GM19328 (cell line): ENCODE measurements at regions not wholly inside any gene's neighbourhood (a gene's known extent, or its start where the extent isn't known, plus 50 kb on each side); places are given as distances from the start of the nearest gene placed in this dataset.
"Not testable (repeated sequence)": the region's sequence is repeated elsewhere in the genome, so short reads cannot be mapped to it uniquely, and the experiment has no call there.

Experiments
- ATAC-seq: cut with Tn5 transposase; IDR thresholded peaks from one replicate; pipeline ENCODE4 v1.9.1; 2021; ENCODE audit warnings: mild to moderate bottlenecking, moderate library complexity; ENCODE audit not compliant: unreplicated experiment

GRCh38 chr2:13652531-13653313 lies 936.0 kb downstream of the TRIB2 start:
- no peak for ATAC-seq

GRCh38 chr2:13654416-13654815 lies 937.7 kb downstream of the TRIB2 start:
- ATAC-seq, result no peak

- ATAC-seq, result no peak
Measured at GRCh38 chr2:13660231-13660630, 943.5 kb downstream of the TRIB2 start.

- ATAC-seq, result no peak
Measured at GRCh38 chr2:13662055-13662454, 945.3 kb downstream of the TRIB2 start.

GRCh38 chr2:13666582-13667414 lies 950.1 kb downstream of the TRIB2 start:
- ATAC-seq, result no peak

- no peak for ATAC-seq
Measured at GRCh38 chr2:13667415-13667757, 950.6 kb downstream of the TRIB2 start.

- no peak for ATAC-seq
Measured at GRCh38 chr2:13669607-13670006, 952.9 kb downstream of the TRIB2 start.

GRCh38 chr2:13673821-13674220 lies 957.1 kb downstream of the TRIB2 start:
- not testable (repeated sequence) for ATAC-seq

- no peak for ATAC-seq
Measured at GRCh38 chr2:13676269-13676668, 956.2 kb upstream of the LRATD1 start.

- ATAC-seq, result no peak
Measured at GRCh38 chr2:13681936-13682335, 950.6 kb upstream of the LRATD1 start.

- ATAC-seq, result no peak
Measured at GRCh38 chr2:13682540-13683272, 949.8 kb upstream of the LRATD1 start.

GRCh38 chr2:13686262-13686661 lies 946.3 kb upstream of the LRATD1 start:
- ATAC-seq, result no peak

GRCh38 chr2:13694673-13695072 lies 937.8 kb upstream of the LRATD1 start:
- no peak for ATAC-seq

- ATAC-seq, result no peak
Measured at GRCh38 chr2:13696601-13697000, 935.9 kb upstream of the LRATD1 start.

GRCh38 chr2:13698847-13699246 lies 933.7 kb upstream of the LRATD1 start:
- ATAC-seq, result no peak

- not testable (repeated sequence) for ATAC-seq
Measured at GRCh38 chr2:13699939-13700338, 932.6 kb upstream of the LRATD1 start.

- ATAC-seq, result no peak
Measured at GRCh38 chr2:13711154-13711553, 921.4 kb upstream of the LRATD1 start.

GRCh38 chr2:13714466-13714865 lies 918.1 kb upstream of the LRATD1 start:
- ATAC-seq, result no peak

- ATAC-seq, result no peak
Measured at GRCh38 chr2:13725945-13726344, 906.6 kb upstream of the LRATD1 start.

- no peak for ATAC-seq
Measured at GRCh38 chr2:13745330-13745729, 887.2 kb upstream of the LRATD1 start.

GRCh38 chr2:13751955-13752354 lies 880.6 kb upstream of the LRATD1 start:
- ATAC-seq, result no peak

GRCh38 chr2:13758412-13758811 lies 874.1 kb upstream of the LRATD1 start:
- no peak for ATAC-seq
